Caco-2 (cell line): ENCODE measurements at regions not wholly inside any gene's neighbourhood (a gene's known extent, or its start where the extent isn't known, plus 50 kb on each side); places are given as distances from the start of the nearest gene placed in this dataset.

ENCODE experiments used
- BruUV-seq: library from RNA; stranded (reverse); fragments of 400-500 nt; replicated peaks from 2 replicates; lab custom pipeline; 2021; lab: Mats Ljungman, UMichigan
- CTCF ChIA-PET: fragments of 300-600 bp; sonication (Branson Sonifier 250); formaldehyde crosslinking; loops from one replicate; lab custom pipeline; 2022; ENCODE audit warnings: antibody characterized with exemption; lab: Charles Lee
- POLR2A ChIA-PET: fragments of 300-600 bp; sonication (Branson Sonifier 250); formaldehyde crosslinking; loops from one replicate; lab custom pipeline; 2022; ENCODE audit warnings: antibody characterized with exemption; lab: Charles Lee
- DNase-seq, 2 experiments: peaks; one replicate each; pipeline versions ENCODE4 v3.0.0 to v3.0.0-alpha.2; 2020 to 2022
- H3K27me3 ChIP-seq: replicated peaks from 2 replicates; pipeline ENCODE4 v1.6.0; 2011; ENCODE audit warnings: low read length; ENCODE audit not compliant: control insufficient read depth, insufficient read depth
- H3K36me3 ChIP-seq: 2 replicates; pipeline ENCODE4 v1.5.1; 2011; ENCODE audit warnings: low read length; ENCODE audit not compliant: control insufficient read depth, insufficient read depth
- H3K4me1 ChIP-seq: fragments of 250-450 bp; sonication (Bioruptor Pico); 2 replicates; pipeline ENCODE4 v1.5.1; 2020; ENCODE audit warnings: mild to moderate bottlenecking
- H3K4me3 ChIP-seq: 2 replicates; pipeline ENCODE4 v1.5.1; 2011; ENCODE audit warnings: low read depth, mild to moderate bottlenecking, control low read depth, low read length
- H3K9me3 ChIP-seq: fragments of 250-450 bp; sonication (Bioruptor Pico); 2 replicates; pipeline ENCODE4 v1.5.1; 2020; ENCODE audit warnings: mild to moderate bottlenecking, moderate library complexity
- H3K27ac Mint-ChIP-seq: one replicate; pipeline ENCODE4 v1.8.0; 2022; ENCODE audit warnings: mixed read lengths; ENCODE audit not compliant: unreplicated experiment
- H3K27me3 Mint-ChIP-seq: one replicate; pipeline ENCODE4 v1.8.0; 2022; ENCODE audit warnings: mixed read lengths; ENCODE audit not compliant: insufficient read depth, unreplicated experiment
- H3K36me3 Mint-ChIP-seq: one replicate; pipeline ENCODE4 v1.8.0; 2022; ENCODE audit warnings: mild to moderate bottlenecking, mixed read lengths; ENCODE audit not compliant: insufficient read depth, unreplicated experiment
- H3K4me1 Mint-ChIP-seq: one replicate; pipeline ENCODE4 v1.8.0; 2022; ENCODE audit warnings: low read depth, mixed read lengths; ENCODE audit not compliant: unreplicated experiment
- H3K4me3 Mint-ChIP-seq: one replicate; pipeline ENCODE4 v1.8.0; 2022; ENCODE audit warnings: mild to moderate bottlenecking, moderate library complexity, mixed read lengths; ENCODE audit not compliant: unreplicated experiment
- H3K9me3 Mint-ChIP-seq: one replicate; pipeline ENCODE4 v1.8.0; 2022; ENCODE audit warnings: mixed read lengths; ENCODE audit not compliant: unreplicated experiment
- CTCF ChIP-seq, 2 experiments: fragments of 200-600 bp in 1 of 2; IDR thresholded peaks; 1 replicate in 1 of 2; 2 replicates in 1 of 2; pipeline versions ENCODE4 v1.5.1 to v1.8.0; 2011 to 2022; ENCODE audit warnings: antibody characterized with exemption in 1 of 2, control low read depth in 1 of 2, inconsistent platforms in 1 of 2, low read depth in 1 of 2, low read length in 1 of 2, mild to moderate bottlenecking in 1 of 2, moderate library complexity in 1 of 2; ENCODE audit not compliant: insufficient read depth in 1 of 2, severe bottlenecking in 1 of 2, unreplicated experiment in 1 of 2
- intact Hi-C: fragments of 100-400 bp; cut with micrococcal nuclease; formaldehyde crosslinking; loops from one replicate; pipeline ENCODE4 v1.10.0; 2022; ENCODE audit not compliant: unreplicated experiment

- no peak overlapping the region for H3K4me3 Mint-ChIP-seq
- intact Hi-C loops, result no loop called here
- no peaks in the 10 kb centered on the region for H3K4me1 Mint-ChIP-seq
- no peaks in the 10 kb centered on the region; the same call in 1 of the 2 replicates for H3K27me3 ChIP-seq
- ChIA-PET CTCF (no interaction called here), POLR2A (no interaction called here)
- H3K27me3 Mint-ChIP-seq, result peaks cover 15% of the 10 kb centered on the region
- H3K36me3 Mint-ChIP-seq, result no peaks in the 10 kb centered on the region
- H3K27ac Mint-ChIP-seq, result no peak overlapping the region
- no peak for DNase-seq
- H3K9me3 ChIP-seq, result no peaks in the 10 kb centered on the region
- BruUV-seq, result no TSS peak
- H3K9me3 Mint-ChIP-seq, result peaks cover 9% of the 10 kb centered on the region
- TF ChIP-seq CTCF (IDR thresholded peaks at IDR 0.05; ENCODE audit: insufficient read depth in 1 of 2, low read depth in 1 of 2, low read length in 1 of 2, severe bottlenecking in 1 of 2, unreplicated experiment in 1 of 2), result no peak
- H3K4me1 ChIP-seq, result no peaks in the 10 kb centered on the region
- H3K4me3 ChIP-seq, result no peak overlapping the region
- H3K36me3 ChIP-seq, result no peaks in the 10 kb centered on the region
Observed at GRCh38 chr13:52926971-52927370, 78.5 kb upstream of the PCDH8 start.

- H3K27me3 ChIP-seq, result no peaks in the 10 kb centered on the region; the same call in 1 of the 2 replicates
- CTCF ChIA-PET, result no interaction called here
- no peak for TF ChIP-seq CTCF (IDR thresholded peaks at IDR 0.05; ENCODE audit: insufficient read depth in 1 of 2, low read depth in 1 of 2, low read length in 1 of 2, severe bottlenecking in 1 of 2, unreplicated experiment in 1 of 2)
- H3K4me1 ChIP-seq, result no peaks in the 10 kb centered on the region
- POLR2A ChIA-PET, result no interaction called here
- no peaks in the 10 kb centered on the region for H3K9me3 ChIP-seq
- no peaks in the 10 kb centered on the region for H3K36me3 Mint-ChIP-seq
- intact Hi-C loops, result no loop called here
- H3K4me3 Mint-ChIP-seq, result no peak overlapping the region
- peaks cover 15% of the 10 kb centered on the region for H3K27me3 Mint-ChIP-seq
- no peak for DNase-seq
- no peaks in the 10 kb centered on the region for H3K4me1 Mint-ChIP-seq
- H3K27ac Mint-ChIP-seq, result no peak overlapping the region
- H3K4me3 ChIP-seq, result no peak overlapping the region
- H3K9me3 Mint-ChIP-seq, result peaks cover 9% of the 10 kb centered on the region
- no peaks in the 10 kb centered on the region for H3K36me3 ChIP-seq
- no TSS peak for BruUV-seq
Observed at GRCh38 chr13:52925775-52926285, 77.4 kb upstream of the PCDH8 start.

- CTCF ChIA-PET, result no interaction called here
- DNase-seq, result no peak
- Histone ChIP-seq H3K4me3 (no peak overlapping the region), H3K9me3 (no peaks in the 10 kb centered on the region), H3K36me3 (no peaks in the 10 kb centered on the region), H3K4me1 (no peaks in the 10 kb centered on the region), H3K27me3 (no peaks in the 10 kb centered on the region)
- H3K9me3 Mint-ChIP-seq, result peaks cover 9% of the 10 kb centered on the region
- H3K4me1 Mint-ChIP-seq, result no peaks in the 10 kb centered on the region
- no TSS peak for BruUV-seq
- H3K36me3 Mint-ChIP-seq, result no peaks in the 10 kb centered on the region
- POLR2A ChIA-PET, result no interaction called here
- intact Hi-C loops, result no loop called here
- peaks cover 16% of the 10 kb centered on the region for H3K27me3 Mint-ChIP-seq
- H3K27ac Mint-ChIP-seq, result no peak overlapping the region
- TF ChIP-seq CTCF (IDR thresholded peaks at IDR 0.05; ENCODE audit: insufficient read depth in 1 of 2, low read depth in 1 of 2, low read length in 1 of 2, severe bottlenecking in 1 of 2, unreplicated experiment in 1 of 2), result no peak
- no peak overlapping the region for H3K4me3 Mint-ChIP-seq
Observed at GRCh38 chr13:52925251-52925650, 76.8 kb upstream of the PCDH8 start.
